Body of pancreas (tissue), 4 donors: ENCODE measurements at regions not wholly inside any gene's neighbourhood (a gene's known extent, or its start where the extent isn't known, plus 50 kb on each side); places are given as distances from the start of the nearest gene placed in this dataset.

Experiments used
- POLR2A ChIP-seq, 3 donors: fragments of 450-650 bp; IDR thresholded peaks; one replicate each; pipeline ENCODE4 v1.6.1; 2016; ENCODE audit warnings: antibody characterized with exemption in 3 of 3, mild to moderate bottlenecking in 2 of 3
- TF ChIP-seq, protein P1 (sequence below), 7 experiments: fragments of 450-650 bp in 4 of 7; fragments of 200-600 bp in 3 of 7; sonication (generic) in 3 of 7; IDR thresholded peaks; one replicate each; pipeline ENCODE4 v1.5.1; 2016 to 2019; ENCODE audit warnings: antibody characterized with exemption in 7 of 7

DNA sequence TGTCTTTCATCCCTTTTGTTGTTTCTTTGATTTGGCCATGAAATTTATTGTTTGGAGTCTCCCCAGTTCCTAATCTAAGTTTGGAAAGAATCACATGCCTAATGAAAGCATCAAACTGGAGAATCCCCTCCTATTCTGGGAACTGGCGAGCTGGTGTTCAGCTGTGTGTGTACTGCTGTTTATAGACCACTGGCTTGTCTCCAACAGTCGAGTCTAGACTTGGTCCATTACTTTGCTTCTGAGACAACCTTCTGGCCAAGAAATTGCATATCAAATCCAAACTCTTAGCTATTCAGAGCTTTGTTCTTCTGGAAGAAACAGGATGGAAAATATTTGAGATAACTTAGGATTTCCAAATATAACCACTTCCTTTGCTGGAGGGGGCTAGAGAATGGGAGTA, 111.5 kb upstream of the THSD7B start:
- TF ChIP-seq, protein P1, sequence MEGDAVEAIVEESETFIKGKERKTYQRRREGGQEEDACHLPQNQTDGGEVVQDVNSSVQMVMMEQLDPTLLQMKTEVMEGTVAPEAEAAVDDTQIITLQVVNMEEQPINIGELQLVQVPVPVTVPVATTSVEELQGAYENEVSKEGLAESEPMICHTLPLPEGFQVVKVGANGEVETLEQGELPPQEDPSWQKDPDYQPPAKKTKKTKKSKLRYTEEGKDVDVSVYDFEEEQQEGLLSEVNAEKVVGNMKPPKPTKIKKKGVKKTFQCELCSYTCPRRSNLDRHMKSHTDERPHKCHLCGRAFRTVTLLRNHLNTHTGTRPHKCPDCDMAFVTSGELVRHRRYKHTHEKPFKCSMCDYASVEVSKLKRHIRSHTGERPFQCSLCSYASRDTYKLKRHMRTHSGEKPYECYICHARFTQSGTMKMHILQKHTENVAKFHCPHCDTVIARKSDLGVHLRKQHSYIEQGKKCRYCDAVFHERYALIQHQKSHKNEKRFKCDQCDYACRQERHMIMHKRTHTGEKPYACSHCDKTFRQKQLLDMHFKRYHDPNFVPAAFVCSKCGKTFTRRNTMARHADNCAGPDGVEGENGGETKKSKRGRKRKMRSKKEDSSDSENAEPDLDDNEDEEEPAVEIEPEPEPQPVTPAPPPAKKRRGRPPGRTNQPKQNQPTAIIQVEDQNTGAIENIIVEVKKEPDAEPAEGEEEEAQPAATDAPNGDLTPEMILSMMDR (IDR thresholded peaks at IDR 0.05), result no peak
- no peak for TF ChIP-seq POLR2A (IDR thresholded peaks at IDR 0.05)
